GM12892 (cell line): ENCODE measurements at regions not wholly inside any gene's neighbourhood (a gene's known extent, or its start where the extent isn't known, plus 50 kb on each side); places are given as distances from the start of the nearest gene placed in this dataset.

ENCODE experiments used
- POLR2A ChIP-seq: IDR thresholded peaks from 2 replicates; pipeline ENCODE4 v1.6.1; 2011; ENCODE audit warnings: low read depth, low read length, control low read depth
- TAF1 ChIP-seq: IDR thresholded peaks from 2 replicates; pipeline ENCODE4 v1.6.1; 2011; ENCODE audit warnings: low read depth, mild to moderate bottlenecking, control low read depth, low read length, borderline replicate concordance

DNA sequence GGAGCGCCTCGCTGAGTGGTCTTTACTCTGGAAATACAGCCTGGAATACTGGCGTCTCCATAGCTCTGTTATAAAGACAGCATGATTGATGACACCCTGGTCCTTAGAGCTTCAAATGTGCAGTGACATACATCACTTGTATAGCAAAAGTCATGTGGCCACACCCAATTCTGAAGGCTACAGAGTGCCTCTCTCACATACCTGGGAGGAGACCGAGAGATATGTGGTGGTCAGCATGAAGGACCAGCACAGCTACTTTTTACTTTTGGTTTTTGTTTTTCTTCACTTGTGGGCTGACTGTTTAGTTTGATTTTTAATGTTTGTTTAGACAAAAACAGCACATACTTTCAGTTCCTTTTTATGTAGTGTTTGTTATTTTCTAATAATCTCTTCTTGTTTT, 938.5 kb upstream of the SOX11 start:
- TF ChIP-seq POLR2A: no peak
- no peak for TF ChIP-seq TAF1
